Renal cortical epithelial cell (primary cell): ENCODE measurements at regions not wholly inside any gene's neighbourhood (a gene's known extent, or its start where the extent isn't known, plus 50 kb on each side); places are given as distances from the start of the nearest gene placed in this dataset.
"Not testable (repeated sequence)": the region's sequence is repeated elsewhere in the genome, so short reads cannot be mapped to it uniquely, and the experiment has no call there.

Experiments
- DNase-seq: peaks from one replicate; pipeline ENCODE4 v3.0.0-alpha.2; 2011; ENCODE audit warnings: low read depth

DNA sequence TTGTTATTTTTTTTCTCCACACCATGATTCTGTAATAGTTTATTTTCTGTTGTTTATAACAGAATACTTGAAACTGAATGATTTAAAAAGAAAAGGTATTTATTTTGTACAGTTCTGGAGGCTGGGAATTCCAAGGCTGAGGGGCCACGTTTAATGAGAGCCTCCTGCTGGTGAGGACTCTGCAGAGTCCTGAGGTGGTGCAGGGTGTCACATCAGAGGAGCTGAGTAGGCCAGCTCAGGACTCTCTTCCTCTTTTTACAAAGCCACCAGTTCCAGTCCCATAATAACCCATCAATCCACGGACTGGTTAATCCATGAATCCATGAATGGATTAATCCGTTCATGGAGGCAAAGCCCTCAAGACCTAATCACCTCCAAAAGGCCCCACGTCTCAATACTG is 71.6 kb downstream of the TFAP2A start:
- DNase-seq: no peak

DNA sequence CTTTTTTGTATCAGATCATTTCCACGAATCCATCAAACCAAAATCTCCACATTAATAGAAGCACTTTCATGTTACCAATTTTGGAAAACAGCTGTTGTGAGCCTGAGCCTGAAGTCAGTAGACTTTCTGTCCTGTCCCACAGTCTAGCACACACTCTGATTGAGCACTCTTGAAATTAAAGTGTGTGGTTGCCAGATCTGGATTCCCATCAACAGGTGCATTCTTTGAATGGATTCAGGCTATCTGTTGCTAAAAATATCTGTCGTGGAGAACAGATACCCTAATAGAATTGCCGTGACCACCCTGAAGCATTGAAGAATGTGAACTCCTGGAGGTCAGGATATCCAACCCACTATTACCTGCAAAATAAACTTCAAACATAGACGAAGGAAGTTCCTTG is 73.3 kb downstream of the TFAP2A start:
- DNase-seq: no peak

DNA sequence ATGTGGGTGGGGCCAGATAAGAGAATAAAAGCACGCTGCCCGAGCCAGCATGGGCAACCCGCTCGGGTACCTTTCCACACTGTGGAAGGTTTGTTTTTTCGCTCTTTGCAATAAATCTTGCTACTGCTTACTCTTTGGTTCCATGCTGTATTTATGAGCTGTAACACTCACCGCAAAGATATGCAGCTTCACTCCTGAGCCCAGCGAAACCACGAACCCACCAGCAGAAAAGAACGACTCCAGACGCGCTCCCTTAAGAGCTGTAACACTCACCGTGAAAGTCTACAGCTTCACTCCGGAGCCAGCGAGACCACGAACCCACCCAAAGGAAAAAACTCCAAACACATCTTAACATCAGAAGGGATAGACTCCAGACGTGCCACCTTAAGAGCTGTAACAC is 76.7 kb downstream of the TFAP2A start:
- no peak for DNase-seq

DNA sequence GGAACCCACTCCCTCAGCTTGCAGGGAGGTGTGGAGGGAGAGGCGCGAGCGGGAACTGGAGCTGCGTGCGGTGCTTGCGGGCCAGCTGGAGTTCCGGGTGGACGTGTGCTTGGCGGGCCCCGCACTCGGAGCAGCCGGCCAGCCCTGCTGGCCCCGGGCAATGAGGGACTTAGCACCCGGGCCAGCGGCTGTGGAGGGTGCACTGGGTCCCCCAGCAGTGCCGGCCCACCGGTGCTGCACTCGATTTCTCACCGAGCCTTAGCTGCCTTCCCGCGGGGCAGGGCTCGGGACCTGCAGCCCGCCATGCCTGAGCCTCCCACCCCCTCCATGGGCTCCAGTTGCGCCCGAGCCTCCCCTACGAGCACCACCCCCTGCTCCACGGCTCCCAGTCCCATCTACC is 77.5 kb downstream of the TFAP2A start:
- not testable (repeated sequence) for DNase-seq

DNA sequence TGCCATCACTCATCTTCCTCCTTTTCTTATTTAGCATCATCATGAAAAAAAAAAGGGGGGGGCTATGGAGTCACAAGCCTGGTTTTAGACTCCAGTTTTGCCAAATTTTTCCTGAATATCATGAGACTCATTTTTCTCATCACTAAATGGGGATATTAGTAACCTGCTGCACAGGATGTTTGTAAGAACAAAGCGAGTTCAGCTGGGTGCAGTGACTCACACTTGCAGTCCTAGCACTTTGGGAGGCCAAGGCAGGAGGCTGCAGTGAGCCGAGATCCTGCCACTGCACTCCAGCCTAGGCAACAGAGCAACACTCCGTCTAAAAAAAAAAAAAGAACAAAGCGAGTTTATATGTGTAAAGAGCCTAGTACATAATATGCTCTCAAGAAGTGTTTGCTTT is 82.8 kb downstream of the TFAP2A start:
- DNase-seq: no peak

DNA sequence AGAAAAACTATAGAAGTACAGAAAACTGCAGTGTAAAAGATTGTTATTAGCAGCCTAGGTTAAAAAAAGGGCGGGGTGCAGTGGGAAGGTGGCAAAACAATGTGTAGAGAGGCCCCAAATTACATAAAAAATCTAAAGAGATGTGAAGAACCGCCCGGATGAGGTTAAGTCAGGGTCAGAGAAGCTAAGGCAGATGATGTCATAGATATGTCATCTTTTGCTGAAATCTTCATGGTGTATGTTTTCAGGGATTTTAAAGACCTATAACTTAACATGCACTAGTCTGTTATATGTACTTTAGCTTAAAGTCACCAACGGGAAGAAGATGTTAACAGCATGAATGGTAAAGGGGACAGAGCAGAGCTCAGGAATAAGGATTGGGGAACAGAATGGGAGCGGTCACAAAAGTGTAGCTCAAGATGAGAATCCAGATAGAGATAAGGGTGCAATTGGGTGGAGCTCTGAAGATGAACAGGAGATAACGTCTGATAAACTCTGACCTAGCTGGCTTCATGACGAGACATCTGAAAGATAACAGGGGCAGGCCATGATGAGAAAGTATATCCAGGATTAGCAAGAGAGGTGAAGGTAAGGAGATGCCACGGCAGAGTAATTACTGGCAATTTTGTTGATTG is 83.4 kb downstream of the TFAP2A start:
- no peak for DNase-seq

DNA sequence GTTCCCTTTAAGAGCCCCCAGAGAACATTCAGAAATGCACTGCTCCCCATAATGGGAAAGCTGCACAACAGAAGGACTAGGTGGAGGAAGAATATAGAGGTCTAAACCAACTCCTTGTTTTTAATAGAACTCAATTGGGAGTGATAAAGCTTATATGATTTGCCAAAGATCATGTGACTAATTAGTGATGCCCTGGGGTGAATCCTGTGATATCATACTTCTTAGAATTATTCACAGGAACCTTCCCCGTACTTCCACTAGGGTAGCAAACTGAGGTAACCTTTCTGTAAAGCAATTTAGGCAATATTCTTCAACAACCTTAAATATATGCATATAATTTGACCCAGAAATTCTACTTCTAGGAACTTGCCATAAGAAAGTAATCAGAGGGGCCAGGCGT is 84.4 kb downstream of the TFAP2A start:
- DNase-seq: no peak

DNA sequence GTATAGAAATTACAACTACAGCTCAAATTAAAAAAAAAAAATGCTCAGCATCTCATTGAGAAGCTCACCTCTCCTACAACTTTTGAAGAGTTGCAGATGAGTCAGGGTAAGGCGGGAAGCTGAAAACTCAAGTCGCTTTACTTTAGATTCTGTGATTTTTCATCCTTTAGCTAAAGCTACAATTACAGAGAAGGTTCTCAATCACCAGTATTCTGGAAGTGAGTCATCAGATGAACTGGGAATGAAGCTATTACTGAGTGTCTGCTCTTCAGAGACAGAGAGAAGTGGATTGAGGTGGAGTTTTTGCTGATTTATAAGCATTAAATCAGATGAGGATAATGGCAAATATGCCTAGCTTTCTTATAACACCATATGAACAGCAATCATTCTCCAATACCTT is 91.9 kb downstream of the TFAP2A start:
- no peak for DNase-seq

DNA sequence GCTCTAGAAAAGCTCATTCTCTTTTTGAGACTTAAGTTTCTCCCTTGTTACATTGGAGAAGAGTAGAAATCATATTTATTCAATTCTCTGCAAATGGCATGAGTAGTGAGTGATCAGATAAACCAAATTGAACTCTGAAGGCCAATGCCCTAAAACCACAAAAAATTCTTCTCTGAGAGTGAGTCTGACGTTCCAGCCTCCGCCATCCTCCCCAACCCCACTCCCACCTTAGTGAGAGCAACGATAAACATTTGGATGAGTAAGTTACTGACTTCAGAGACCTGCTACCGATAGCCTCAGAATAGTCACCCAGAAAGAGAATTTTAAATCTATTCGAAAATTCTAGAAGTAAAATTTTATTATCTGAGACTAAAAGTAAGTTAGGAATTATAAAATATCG is 94.6 kb downstream of the TFAP2A start:
- DNase-seq: no peak

DNA sequence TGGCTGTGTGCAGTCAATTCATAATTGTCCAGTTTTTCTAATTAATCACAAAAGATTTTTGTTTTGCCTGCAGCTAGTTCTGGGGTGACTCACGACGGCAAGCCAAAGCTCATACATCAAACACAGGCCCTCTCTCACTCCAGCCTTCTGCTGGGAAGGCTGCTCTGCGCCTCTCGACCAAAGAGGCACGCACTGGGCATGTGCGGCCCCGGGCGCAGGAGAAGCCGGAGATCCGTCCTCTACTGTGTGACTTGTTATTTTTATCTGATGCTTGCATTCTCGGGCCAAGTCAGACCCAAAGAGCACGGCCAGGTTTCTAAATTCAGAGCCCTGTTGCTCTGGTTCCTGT is 98.5 kb downstream of the TFAP2A start:
- no peak for DNase-seq

DNA sequence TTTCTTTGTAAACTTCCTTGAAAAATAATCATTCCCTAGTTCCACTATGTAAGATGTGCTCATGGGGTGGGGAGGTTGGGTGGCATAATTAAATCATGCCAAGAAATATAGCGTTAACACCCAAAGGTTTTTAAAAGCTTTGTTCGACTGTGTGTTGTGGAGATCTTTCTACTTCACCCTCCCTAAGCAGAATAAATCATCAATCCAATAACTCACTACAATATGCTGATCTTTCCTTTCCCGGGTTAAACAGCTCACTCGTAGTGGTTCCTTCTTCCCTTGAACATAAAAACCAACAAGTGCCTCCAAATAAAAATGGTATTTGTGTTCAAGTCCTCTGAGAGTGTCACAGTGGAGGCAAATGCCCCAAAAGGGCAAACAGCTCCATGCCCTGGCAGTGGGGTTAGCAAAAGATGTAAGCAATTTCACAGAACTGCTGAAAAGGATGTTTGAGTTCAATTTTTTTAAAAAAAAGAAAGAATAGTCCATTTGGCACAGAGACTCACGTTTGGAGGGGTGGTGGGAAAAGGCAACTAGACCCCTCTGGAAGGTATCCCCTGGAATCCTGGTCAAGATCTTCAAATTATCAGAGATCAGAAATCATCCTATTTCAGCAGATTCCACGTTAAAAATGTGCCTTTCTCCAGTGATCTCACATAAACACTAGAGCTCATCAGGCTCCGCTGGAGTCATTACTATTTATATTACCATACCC is 99.1 kb downstream of the TFAP2A start:
- DNase-seq: no peak

DNA sequence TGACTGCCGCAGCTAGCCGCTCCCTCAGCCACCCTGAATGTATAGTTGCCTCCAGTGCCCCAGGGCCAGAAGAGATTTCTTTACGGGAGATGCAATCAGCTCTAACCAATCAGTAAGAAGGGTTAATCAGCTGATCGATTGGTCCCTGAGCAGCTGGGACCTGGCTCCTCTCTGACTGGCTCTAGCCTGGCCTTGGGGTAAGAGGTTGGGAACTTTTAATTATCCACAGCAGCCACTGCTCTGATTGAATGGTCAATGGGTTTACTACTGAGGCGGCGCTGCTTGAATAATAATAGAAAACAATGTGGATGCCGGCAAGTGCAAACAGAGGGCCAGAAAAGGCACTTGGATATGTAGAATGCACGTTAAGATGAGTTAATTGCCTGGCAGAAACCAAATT is 99.8 kb downstream of the TFAP2A start:
- DNase-seq: no peak

DNA sequence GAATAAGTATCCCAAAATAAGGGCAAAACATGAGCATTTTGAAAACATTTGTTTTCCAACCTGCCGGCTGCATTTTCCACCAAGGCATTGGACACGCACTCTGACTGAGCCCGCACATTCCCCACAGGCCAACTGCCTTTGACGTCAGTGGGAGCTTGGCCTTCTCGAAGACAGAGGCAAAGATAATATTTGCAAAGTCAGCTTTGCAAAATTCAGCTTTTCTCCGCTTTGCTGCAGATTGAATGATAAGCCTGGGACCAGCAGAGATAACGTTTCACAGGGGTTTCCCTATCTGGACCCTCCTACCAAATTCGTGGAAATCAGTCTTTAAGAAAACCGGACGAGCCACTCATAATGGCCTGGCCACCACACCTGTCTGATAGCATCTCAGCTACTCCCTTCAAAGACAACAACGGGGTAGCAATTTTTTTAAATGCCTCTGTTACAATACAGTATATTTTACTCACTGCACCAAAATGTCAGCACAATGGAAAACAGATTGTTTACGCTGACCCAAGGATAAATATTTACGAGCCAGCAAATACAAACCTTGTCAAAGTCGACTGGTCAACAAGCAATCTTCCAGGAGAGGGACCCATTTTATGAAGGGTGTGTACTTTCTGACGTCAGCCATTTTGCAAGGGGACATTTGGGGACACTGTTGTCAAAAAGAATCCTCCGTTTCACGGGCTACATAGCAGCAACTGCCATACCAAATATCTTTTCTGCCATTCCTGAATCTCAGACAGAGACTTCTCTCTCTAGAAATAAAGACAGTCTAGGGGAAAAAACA is 100.5 kb downstream of the TFAP2A start:
- DNase-seq: no peak

DNA sequence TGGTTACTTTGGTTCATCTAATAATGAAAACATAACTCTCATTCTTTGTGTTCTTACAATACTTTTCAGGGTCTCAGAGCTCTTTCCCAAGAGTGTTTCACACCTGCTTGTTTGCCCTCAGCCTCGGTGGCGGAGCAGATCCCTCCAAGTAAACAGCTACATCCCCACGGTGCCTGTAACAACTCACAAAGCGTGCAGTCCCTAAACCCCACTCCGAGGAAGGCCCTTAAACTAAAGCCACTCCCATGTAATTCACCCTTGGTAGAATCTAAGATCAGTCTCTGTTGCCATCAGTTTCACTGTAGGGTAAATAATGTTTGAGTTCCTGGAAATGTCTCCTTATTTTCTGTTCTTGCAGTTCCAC is 101.1 kb downstream of the TFAP2A start:
- DNase-seq: no peak

DNA sequence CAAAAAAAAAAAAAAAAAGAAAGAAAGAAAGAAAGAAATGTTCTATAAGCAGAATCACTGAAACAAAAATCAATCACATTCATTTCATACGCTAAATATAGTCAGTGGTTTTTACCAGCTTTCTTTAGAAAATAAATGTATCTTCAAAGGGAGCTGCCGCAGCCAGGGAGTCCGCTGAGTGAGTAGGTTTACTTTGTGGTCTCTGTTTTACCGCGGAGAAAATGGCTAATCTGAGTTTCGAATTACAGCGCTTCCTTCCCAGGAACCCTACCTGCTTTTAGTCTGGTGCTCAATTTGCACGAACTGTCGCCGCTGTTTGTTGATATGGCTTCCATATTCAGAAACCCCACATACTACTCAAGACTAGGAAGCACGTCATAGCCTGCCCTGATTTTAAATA is 102.4 kb downstream of the TFAP2A start:
- DNase-seq: no peak

DNA sequence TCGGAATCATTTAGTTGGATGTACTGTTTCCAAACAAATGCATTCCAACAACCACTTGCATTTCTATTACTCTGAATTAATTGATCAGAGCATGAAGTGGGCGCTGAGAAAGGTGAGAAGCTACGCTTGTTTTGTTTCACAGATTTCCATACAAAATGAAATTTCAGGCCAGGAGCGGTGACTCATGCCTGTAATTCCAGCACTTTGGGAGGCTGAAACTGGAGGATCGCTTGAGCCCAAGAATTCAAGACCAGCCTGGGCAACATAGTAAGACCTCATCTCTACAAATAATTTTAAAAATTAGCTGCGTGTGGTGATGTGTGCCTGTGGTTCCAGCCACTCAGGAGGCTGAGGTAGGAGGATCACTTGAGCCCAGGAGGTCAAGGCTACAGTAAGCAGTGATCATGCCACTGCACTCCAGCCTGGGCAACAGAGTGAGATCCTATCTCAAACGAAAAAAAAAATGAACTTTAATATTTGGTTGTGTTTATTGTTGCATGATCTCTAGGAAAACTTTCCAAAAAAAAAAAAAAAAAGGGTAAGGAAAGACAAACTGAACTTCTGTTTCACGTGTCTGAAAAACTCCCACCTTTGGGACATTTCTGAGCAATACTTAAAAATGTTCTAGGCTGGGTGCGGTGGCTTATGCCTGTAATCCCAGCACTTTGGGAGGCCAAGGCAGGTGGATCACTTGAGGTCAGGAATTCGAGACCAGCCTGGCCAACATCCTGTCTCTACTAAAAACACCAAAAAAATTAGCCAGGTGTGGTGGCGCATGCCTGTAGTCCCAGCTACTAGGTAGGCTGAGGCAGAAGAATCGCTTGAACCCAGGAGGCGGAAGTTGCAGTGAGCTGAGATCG is 103.1 kb downstream of the TFAP2A start:
- not testable (repeated sequence) for DNase-seq

DNA sequence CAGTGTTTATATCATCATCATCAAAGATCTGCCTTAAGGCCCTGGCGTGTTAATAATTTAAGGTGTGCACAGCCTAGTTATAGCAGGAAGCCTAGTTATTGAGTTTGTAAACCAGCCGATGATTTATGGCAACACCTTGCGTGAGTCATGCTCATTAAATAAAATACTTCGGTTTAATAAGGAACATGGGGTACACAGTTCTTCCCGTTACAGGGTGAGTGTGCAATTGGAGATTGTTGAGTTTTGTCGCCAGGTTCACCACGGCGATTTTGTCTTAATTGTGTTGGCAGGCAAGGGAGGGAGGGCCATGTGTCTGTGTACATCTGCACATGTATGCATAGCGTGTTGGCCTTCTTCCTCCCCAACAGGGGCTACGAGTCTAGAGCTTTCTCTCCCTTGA is 104.0 kb downstream of the TFAP2A start:
- peak; percentile 88 for DNase-seq

DNA sequence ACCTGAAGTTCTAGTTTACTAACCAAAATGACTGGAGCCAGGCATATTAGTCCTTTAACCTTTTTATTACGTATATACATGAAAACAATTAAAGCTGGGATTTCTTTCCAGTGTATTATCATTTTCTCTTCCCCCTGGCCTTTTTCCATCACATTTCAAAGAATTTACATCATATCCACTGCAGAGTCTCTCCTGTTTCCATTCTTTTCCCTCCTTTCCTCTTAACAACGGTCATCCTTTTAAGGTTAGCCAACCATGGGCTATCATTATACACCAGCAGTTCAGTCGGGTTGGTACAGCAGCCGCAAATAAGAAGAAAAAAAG is 104.6 kb downstream of the TFAP2A start:
- peak; percentile 23 for DNase-seq

DNA sequence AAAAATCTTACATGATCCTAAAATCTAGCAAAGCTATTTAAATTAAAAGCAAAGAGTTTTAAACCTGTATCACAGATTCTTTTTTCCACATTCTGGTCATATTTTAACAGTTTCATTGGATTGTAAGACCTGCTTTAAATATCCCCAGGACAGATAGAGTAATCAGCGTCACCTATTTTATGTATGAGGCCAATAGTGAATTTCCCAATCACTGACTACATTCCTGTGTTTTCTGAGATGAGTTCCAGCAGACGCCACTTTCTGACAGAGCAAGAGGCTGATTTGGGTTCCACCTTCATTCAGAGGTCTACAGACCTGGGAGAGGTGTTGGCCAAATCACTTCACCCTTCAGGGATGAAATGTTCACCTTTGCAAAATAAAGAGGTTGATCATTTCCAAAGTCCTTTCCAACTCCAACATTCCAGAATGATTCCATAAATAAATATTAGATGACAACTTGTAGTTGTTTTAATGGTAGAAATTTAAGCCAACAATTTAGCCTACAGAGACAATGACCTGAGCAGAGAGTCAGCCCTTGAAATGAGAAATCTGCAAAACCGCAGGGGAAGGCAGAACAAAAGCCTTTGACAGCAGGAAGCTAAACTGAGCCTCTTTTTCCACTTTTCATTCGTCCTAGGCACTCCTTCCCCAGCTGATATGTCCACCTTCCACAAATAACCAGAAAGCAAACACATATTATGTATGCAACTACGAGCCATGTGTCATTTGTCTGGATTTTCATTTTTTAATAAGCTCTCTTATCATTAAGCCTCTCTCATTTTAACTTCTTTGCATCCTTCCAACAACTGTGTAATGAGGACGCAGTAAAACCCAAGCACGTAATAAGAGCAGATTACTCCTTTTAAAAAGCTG is 105.2 kb downstream of the TFAP2A start:
- no peak for DNase-seq

DNA sequence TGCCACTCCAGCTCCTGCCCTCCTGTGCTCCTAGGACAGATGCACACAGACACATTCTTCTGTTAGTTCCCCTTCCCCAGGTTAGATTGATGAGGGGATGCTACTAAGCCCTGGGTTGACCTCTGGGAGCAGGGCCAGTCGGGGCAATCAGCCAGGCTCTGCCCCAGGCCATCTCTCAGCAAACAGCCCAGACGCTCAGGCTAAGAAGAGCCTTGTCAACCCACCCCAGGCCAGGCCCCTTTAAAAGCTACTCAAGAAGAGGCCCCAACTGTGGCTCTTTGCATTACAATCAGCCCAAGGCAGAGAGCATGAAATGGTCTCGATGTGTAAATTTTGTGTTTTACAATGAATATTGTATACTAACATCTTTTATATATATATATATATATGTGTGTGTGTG is 107.4 kb downstream of the TFAP2A start:
- no peak for DNase-seq

DNA sequence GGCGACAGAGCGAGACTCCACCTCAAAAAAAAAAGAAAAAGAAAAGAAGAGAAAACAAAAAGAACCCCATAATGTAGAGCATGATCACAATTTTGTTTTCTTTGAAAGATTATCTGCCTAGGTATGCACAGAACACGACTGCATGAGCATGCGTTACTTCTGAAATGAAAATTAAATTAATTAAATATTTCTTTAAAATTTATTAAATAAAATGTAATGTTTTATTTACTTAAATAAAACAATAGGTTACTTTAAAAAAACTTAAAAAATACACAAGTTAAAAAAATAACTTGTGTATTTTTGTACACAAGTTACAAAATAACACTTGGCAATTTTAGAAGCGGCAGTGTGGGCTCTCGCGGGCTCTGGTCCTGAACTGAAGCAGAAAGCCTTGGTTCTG is 107.8 kb downstream of the TFAP2A start:
- DNase-seq: no peak
